ENCODE measurements at regions not wholly inside any gene's neighbourhood (a gene's known extent, or its start where the extent isn't known, plus 50 kb on each side); places are given as distances from the start of the nearest gene placed in this dataset.

GRCh38 chr11:134738581-134738980 lies 326.5 kb upstream of the B3GAT1 start:
- FAIRE-seq (no peak), DNase-seq (no peak)
- H3K9me3 ChIP-seq (ENCODE audit: control insufficient read depth in 2 of 3, insufficient read depth in 1 of 3, low read length in 3 of 3), result peaks cover 0 to 3% (median 0%) of the 10 kb centered on the region in 3 donors
- intact Hi-C loops (cut with DNase I), result no loop called here
- no peak for TF ChIP-seq CTCF (IDR thresholded peaks at IDR 0.05; ENCODE audit: borderline replicate concordance, extremely low read depth, insufficient read depth)
- no peak overlapping the region for H3K9ac ChIP-seq (ENCODE audit: low read length in 3 of 3)
- no peaks in the 10 kb centered on the region for H3K36me3 ChIP-seq (ENCODE audit: control insufficient read depth in 2 of 3, insufficient read depth in 3 of 3, low read length in 3 of 3)
- no peak overlapping the region for H3K4me3 ChIP-seq (ENCODE audit: low read length in 3 of 3)
- H3K27me3 ChIP-seq (ENCODE audit: control insufficient read depth, insufficient read depth, low read length), result no peaks in the 10 kb centered on the region
- H3K27ac ChIP-seq (ENCODE audit: low read depth in 2 of 2, low read length in 2 of 2), result no peak overlapping the region
- peaks cover 0 to 20% (median 13%) of the 10 kb centered on the region in 3 donors for H3K4me1 ChIP-seq (ENCODE audit: control insufficient read depth in 2 of 3, insufficient read depth in 2 of 3, low read depth in 1 of 3, low read length in 3 of 3)

DNA sequence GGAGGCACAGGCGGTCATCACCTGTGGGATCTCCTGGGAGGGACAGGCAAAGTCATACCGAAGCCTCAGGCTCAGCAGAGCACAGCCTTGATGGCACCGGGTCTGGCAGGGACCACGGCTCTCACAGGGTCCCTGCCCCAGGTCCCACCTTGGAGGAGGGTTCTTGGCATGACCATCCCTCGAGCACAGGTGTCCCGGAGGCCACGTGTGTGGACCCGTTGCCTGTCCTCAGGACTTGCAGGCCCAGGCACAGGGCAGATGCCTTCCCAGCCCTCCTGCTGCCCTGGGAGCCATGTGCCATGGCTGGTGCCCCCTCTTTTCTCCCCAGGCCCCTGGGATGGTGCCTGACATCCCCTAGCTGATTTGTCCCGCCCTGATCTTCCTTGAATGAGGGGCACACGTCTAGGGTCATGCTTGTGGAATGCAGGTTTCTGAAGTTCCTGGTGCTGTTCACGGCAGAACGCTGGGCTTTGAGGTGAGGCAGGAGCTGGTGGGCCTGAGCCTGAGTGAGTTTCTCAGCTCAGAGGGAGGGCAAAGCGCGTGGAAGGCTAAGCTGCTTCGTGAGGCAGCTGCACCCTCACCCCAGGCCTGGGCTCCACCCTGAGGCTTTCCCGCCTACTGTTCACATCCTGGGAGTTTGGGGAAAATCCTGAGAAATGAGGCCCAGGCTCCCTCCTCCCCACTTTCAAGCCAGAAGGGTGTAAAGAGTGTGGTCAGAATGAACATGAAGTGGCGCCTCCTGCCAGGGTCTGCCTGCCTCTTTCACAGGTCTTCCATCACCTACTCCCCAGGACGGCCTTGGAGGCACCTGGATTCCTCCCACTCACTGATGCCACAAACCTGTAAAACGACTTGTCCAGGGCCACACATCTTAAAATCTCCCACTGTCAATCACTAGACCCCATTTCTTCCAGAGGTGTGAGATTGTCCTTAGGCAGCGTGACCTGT lies 325.8 kb upstream of the B3GAT1 start:
- intact Hi-C loops (cut with DNase I), result no loop called here
- FAIRE-seq, result no peak
- no peaks in the 10 kb centered on the region for H3K36me3 ChIP-seq (ENCODE audit: control insufficient read depth in 2 of 3, insufficient read depth in 3 of 3, low read length in 3 of 3)
- TF ChIP-seq CTCF (IDR thresholded peaks at IDR 0.05; ENCODE audit: borderline replicate concordance, extremely low read depth, insufficient read depth), result no peak
- no peak overlapping the region for H3K27ac ChIP-seq (ENCODE audit: low read depth in 2 of 2, low read length in 2 of 2)
- H3K9ac ChIP-seq (ENCODE audit: low read length in 3 of 3), result no peak overlapping the region
- peaks cover 0 to 16% (median 15%) of the 10 kb centered on the region in 3 donors for H3K4me1 ChIP-seq (ENCODE audit: control insufficient read depth in 2 of 3, insufficient read depth in 2 of 3, low read depth in 1 of 3, low read length in 3 of 3)
- no peak overlapping the region for H3K4me3 ChIP-seq (ENCODE audit: low read length in 3 of 3)
- H3K9me3 ChIP-seq (ENCODE audit: control insufficient read depth in 2 of 3, insufficient read depth in 1 of 3, low read length in 3 of 3), result peaks cover 0 to 3% (median 0%) of the 10 kb centered on the region in 3 donors
- no peak for DNase-seq
- no peaks in the 10 kb centered on the region for H3K27me3 ChIP-seq (ENCODE audit: control insufficient read depth, insufficient read depth, low read length)

- H3K9me3 ChIP-seq (ENCODE audit: control insufficient read depth in 2 of 3, insufficient read depth in 1 of 3, low read length in 3 of 3), result peaks cover 0 to 3% (median 0%) of the 10 kb centered on the region in 3 donors
- intact Hi-C loops (cut with DNase I), result no loop called here
- no peaks in the 10 kb centered on the region for H3K36me3 ChIP-seq (ENCODE audit: control insufficient read depth in 2 of 3, insufficient read depth in 3 of 3, low read length in 3 of 3)
- H3K4me3 ChIP-seq (ENCODE audit: low read length in 3 of 3), result no peak overlapping the region
- no peak overlapping the region for H3K27ac ChIP-seq (ENCODE audit: low read depth in 2 of 2, low read length in 2 of 2)
- no peaks in the 10 kb centered on the region for H3K27me3 ChIP-seq (ENCODE audit: control insufficient read depth, insufficient read depth, low read length)
- H3K4me1 ChIP-seq (ENCODE audit: control insufficient read depth in 2 of 3, insufficient read depth in 2 of 3, low read depth in 1 of 3, low read length in 3 of 3), result peaks cover 0 to 15% (median 11%) of the 10 kb centered on the region in 3 donors
- FAIRE-seq (no peak), DNase-seq (peak in 4 of 5 donors; percentile 73 to 88 (median 80))
- no peak for TF ChIP-seq CTCF (IDR thresholded peaks at IDR 0.05; ENCODE audit: borderline replicate concordance, extremely low read depth, insufficient read depth)
- H3K9ac ChIP-seq (ENCODE audit: low read length in 3 of 3), result no peak overlapping the region
Observed at GRCh38 chr11:134736251-134736947, 324.4 kb upstream of the B3GAT1 start.
